ENCODE measurements at regions not wholly inside any gene's neighbourhood (a gene's known extent, or its start where the extent isn't known, plus 50 kb on each side); places are given as distances from the start of the nearest gene placed in this dataset.

DNA sequence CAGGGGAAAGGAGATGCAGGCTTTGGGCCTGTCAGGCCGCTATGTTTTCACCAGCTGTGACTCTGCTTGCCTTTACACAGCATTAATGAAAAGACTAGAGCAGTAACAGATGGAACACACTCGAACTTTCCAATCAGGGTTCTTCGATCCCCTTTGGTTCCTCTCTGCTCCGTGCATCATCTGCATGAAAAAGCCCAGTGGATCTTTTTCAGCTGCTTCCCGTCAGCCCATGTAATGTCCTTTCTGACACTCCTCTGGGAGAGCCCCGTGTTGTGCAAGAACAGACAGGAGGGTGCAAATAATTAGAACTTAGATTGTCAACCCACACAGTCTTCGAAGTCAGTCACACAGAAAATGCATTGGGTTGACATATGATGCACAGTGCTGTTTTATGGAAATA, 448.9 kb upstream of the ZNF462 start:
- no peaks in the 10 kb centered on the region for H3K79me2 ChIP-seq (ENCODE audit: insufficient read depth, low read length)
- H3K4me1 ChIP-seq (ENCODE audit: insufficient read depth, low read length), result peaks cover 2% of the 10 kb centered on the region; the same call in 1 of the 2 replicates
- no peak overlapping the region for H4K5ac ChIP-seq (ENCODE audit: insufficient read length, low read depth, low read length)
- no peak overlapping the region for H2AK5ac ChIP-seq (ENCODE audit: insufficient read length, low read length)
- no peak overlapping the region for H2BK12ac ChIP-seq (ENCODE audit: insufficient read length, low read depth, low read length)
- H3K23me2 ChIP-seq (ENCODE audit: insufficient read length, low read depth, low read length, poor library complexity, severe bottlenecking), result no peaks in the 10 kb centered on the region
- no peaks in the 10 kb centered on the region for H3K27me3 ChIP-seq (ENCODE audit: insufficient read depth, low read length)
- H3K9me3 ChIP-seq (ENCODE audit: control insufficient read depth, low read depth, low read length), result no peaks in the 10 kb centered on the region
- no peaks in the 10 kb centered on the region for H4K20me1 ChIP-seq (ENCODE audit: control insufficient read depth, insufficient read depth, insufficient read length)
- no peak overlapping the region for H3T11ph ChIP-seq (ENCODE audit: low read length)
- no peaks in the 10 kb centered on the region for H3K36me3 Mint-ChIP-seq (ENCODE audit: insufficient read depth in 1 of 3, low read depth in 3 of 3)
- no peaks in the 10 kb centered on the region for H3K9me3 Mint-ChIP-seq
- H3K4me3 Mint-ChIP-seq, result no peak overlapping the region
- no peak overlapping the region for H3K4me2 ChIP-seq (ENCODE audit: insufficient read depth, insufficient read length, low read length)
- H4K91ac ChIP-seq (ENCODE audit: insufficient read length, low read depth, low read length), result no peak overlapping the region
- no peak overlapping the region for H3K14ac ChIP-seq (ENCODE audit: insufficient read depth, low read length)
- H3K27ac ChIP-seq (ENCODE audit: insufficient read length, low read depth, low read length), result no peak overlapping the region
- H3K27me3 Mint-ChIP-seq (ENCODE audit: low read depth), result no peaks in the 10 kb centered on the region
- no peak for TF ChIP-seq CTCF (conservative IDR thresholded peaks at IDR 0.05)
- H3K4me1 Mint-ChIP-seq, result peaks cover 6 to 8% of the 10 kb centered on the region in 2 experiments
- H3K4ac ChIP-seq (ENCODE audit: low read depth, low read length), result no peak overlapping the region
- no peak overlapping the region for H2BK20ac ChIP-seq (ENCODE audit: low read depth, low read length, poor library complexity, severe bottlenecking)
- H3K27ac Mint-ChIP-seq, result no peak overlapping the region
- no peak overlapping the region for H2BK120ac ChIP-seq (ENCODE audit: low read depth, low read length, poor library complexity, severe bottlenecking)
- H2BK5ac ChIP-seq (ENCODE audit: insufficient read length, low read length), result no peak overlapping the region
- H3K9ac ChIP-seq (ENCODE audit: extremely low read depth, insufficient read length, low read length), result no peak overlapping the region
- H2AFZ ChIP-seq (ENCODE audit: low read length), result no peak overlapping the region
- WGBS (ENCODE audit: extremely low coverage, insufficient read length, low lambda C conversion rate), result no CpG with 5 or more reads among the region's 7 CpGs
- H3K23ac ChIP-seq (ENCODE audit: insufficient read length, low read depth, low read length), result no peak overlapping the region
- no peak overlapping the region for H3K56ac ChIP-seq (ENCODE audit: insufficient read length, low read depth, low read length)
- no peak for DNase-seq
- no peak overlapping the region for H2BK15ac ChIP-seq (ENCODE audit: low read depth, low read length)
- H4K8ac ChIP-seq (replicated peaks; ENCODE audit: insufficient read length, low read depth, low read length), result no peak overlapping the region
- no peaks in the 10 kb centered on the region for H3K79me1 ChIP-seq (ENCODE audit: insufficient read depth, low read depth, low read length, poor library complexity, severe bottlenecking)
- H3K18ac ChIP-seq (ENCODE audit: insufficient read length, low read depth, low read length), result no peak overlapping the region

All from H9 (cell line).